Psoas muscle (tissue), 7 donors: ENCODE measurements at regions not wholly inside any gene's neighbourhood (a gene's known extent, or its start where the extent isn't known, plus 50 kb on each side); places are given as distances from the start of the nearest gene placed in this dataset.

Experiments used
- ATAC-seq, 4 donors: fragments of 200-7000 bp; cut with Tn5 transposase; one replicate each; pipeline ENCODE4 v1.9.1; 2020; ENCODE audit warnings: moderate library complexity in 3 of 4, mild to moderate bottlenecking in 2 of 4
- DNase-seq, 2 donors: peaks; one replicate each; pipeline ENCODE4 v3.0.0-alpha.2; 2020
- H3K27ac ChIP-seq: fragments of 200-600 bp; one replicate; pipeline ENCODE4 v1.8.0; 2022
- H3K27me3 ChIP-seq, 3 donors: fragments of 200-600 bp in 1 of 3; one replicate each; pipeline versions ENCODE4 v1.6.1 to v1.8.0; 2013 to 2022; ENCODE audit warnings: low read length in 2 of 3, mild to moderate bottlenecking in 2 of 3, moderate library complexity in 1 of 3; ENCODE audit not compliant: insufficient read depth in 3 of 3
- H3K36me3 ChIP-seq, 2 donors: fragments of 200-600 bp in 1 of 2; one replicate each; pipeline versions ENCODE4 v1.6.1 to v1.8.0; 2013 to 2022; ENCODE audit warnings: low read depth in 1 of 2, mild to moderate bottlenecking in 1 of 2, moderate library complexity in 1 of 2; ENCODE audit not compliant: insufficient read depth in 1 of 2
- H3K4me1 ChIP-seq: fragments of 200-600 bp; one replicate; pipeline ENCODE4 v1.8.0; 2022
- H3K4me3 ChIP-seq: fragments of 200-600 bp; one replicate; pipeline ENCODE4 v1.8.0; 2022; ENCODE audit warnings: mild to moderate bottlenecking
- H3K9me3 ChIP-seq: fragments of 200-600 bp; one replicate; pipeline ENCODE4 v1.8.0; 2022
- CTCF ChIP-seq: fragments of 200-600 bp; IDR thresholded peaks from one replicate; pipeline ENCODE4 v1.8.0; 2022; ENCODE audit warnings: antibody characterized with exemption
- WGBS, 3 donors: extraction: QIAGEN DNeasy Blood & Tissue Kit; methylation state at CpG; one replicate each; pipeline versions ENCODE4 v1.1.6 to v1.1.7; 2013; 5-methylcytosine and 5-hydroxymethylcytosine counted together
- intact Hi-C, 2 donors: fragments of 100-400 bp; cut with DNase I; formaldehyde crosslinking; loops; one replicate each; pipeline versions ENCODE4 v1.11.0 to v1.14.2; 2022
- donor health status: healthy with polysubstance abuse.
- donor health status: DM: no; HTN: no; CAD: no; lungs with moderate emphysema.
- donor health status: Bipolar disorder and iron deficiency.
- donor health status: healthy.
- donor health status: DM: yes; HTN: yes; CAD: no.
- donor health status: DM: no; HTN: no; CAD: no.
- donor health status: DM: yes; HTN: yes; CAD: no.

GRCh38 chr16:63789603-63790002 lies 1332.3 kb downstream of the CDH11 start:
- Histone ChIP-seq H3K9me3 (no peaks in the 10 kb centered on the region), H3K27me3 (no peaks in the 10 kb centered on the region), H3K36me3 (no peaks in the 10 kb centered on the region), H3K4me3 (no peak overlapping the region), H3K4me1 (no peaks in the 10 kb centered on the region), H3K27ac (no peak overlapping the region)
- 86 to 90% (median 88%) methylated on average over 2 of the region's 2 CpGs for WGBS, 3 donors
- ATAC-seq (no peak), DNase-seq (no peak)
- intact Hi-C loops: no loop called here
- no peak for TF ChIP-seq CTCF

GRCh38 chr16:63787014-63787413 lies 1334.8 kb downstream of the CDH11 start:
- no peak overlapping the region for H3K4me3 ChIP-seq
- no peak for ATAC-seq
- intact Hi-C loops: no loop called here
- H3K9me3 ChIP-seq: no peaks in the 10 kb centered on the region
- TF ChIP-seq CTCF: no peak
- no peaks in the 10 kb centered on the region for H3K27me3 ChIP-seq
- no peak for DNase-seq
- 95 to 97% (median 97%) methylated on average over 1 of the region's 1 CpG for WGBS, 3 donors
- H3K27ac ChIP-seq: no peak overlapping the region
- H3K4me1 ChIP-seq: no peaks in the 10 kb centered on the region
- H3K36me3 ChIP-seq: no peaks in the 10 kb centered on the region

GRCh38 chr16:63785170-63785569 lies 1336.7 kb downstream of the CDH11 start:
- WGBS, 3 donors: 81 to 85% (median 82%) methylated on average over 2 of the region's 2 CpGs

GRCh38 chr16:63776437-63776836 lies 1345.4 kb downstream of the CDH11 start:
- ATAC-seq: no peak
- Histone ChIP-seq H3K9me3 (no peaks in the 10 kb centered on the region), H3K4me3 (no peak overlapping the region), H3K4me1 (no peaks in the 10 kb centered on the region), H3K27ac (no peak overlapping the region), H3K27me3 (no peaks in the 10 kb centered on the region), H3K36me3 (no peaks in the 10 kb centered on the region)
- DNase-seq: no peak
- intact Hi-C loops: no loop called here
- no peak for TF ChIP-seq CTCF

More at GRCh38 chr16:63785170-63785569, 1336.7 kb downstream of the CDH11 start:
- no peak for TF ChIP-seq CTCF
- Histone ChIP-seq H3K27me3 (no peaks in the 10 kb centered on the region), H3K9me3 (no peaks in the 10 kb centered on the region), H3K4me3 (no peak overlapping the region), H3K4me1 (no peaks in the 10 kb centered on the region), H3K27ac (no peak overlapping the region), H3K36me3 (no peaks in the 10 kb centered on the region)
- DNase-seq (no peak), ATAC-seq (no peak)
- intact Hi-C loops: no loop called here

GRCh38 chr16:63776034-63776433 lies 1345.8 kb downstream of the CDH11 start:
- no peak for TF ChIP-seq CTCF
- Histone ChIP-seq H3K27me3 (no peaks in the 10 kb centered on the region), H3K4me3 (no peak overlapping the region), H3K27ac (no peak overlapping the region), H3K4me1 (no peaks in the 10 kb centered on the region), H3K9me3 (no peaks in the 10 kb centered on the region), H3K36me3 (no peaks in the 10 kb centered on the region)
- ATAC-seq (no peak), DNase-seq (no peak)
- intact Hi-C loops: no loop called here
